NB4 (cell line): ENCODE measurements at regions not wholly inside any gene's neighbourhood (a gene's known extent, or its start where the extent isn't known, plus 50 kb on each side); places are given as distances from the start of the nearest gene placed in this dataset.

Experiments
- DNase-seq: peaks from one replicate; pipeline ENCODE4 v3.0.0; 2010; ENCODE audit warnings: low read depth
- H3K4me3 ChIP-seq: one replicate; pipeline ENCODE4 v1.5.1; 2011; ENCODE audit warnings: mild to moderate bottlenecking, low read depth, low read length, moderate library complexity
- MYC ChIP-seq: IDR thresholded peaks from 2 replicates; pipeline ENCODE4 v1.6.1; 2011; ENCODE audit warnings: low read depth, low read length
- POLR2A ChIP-seq: IDR thresholded peaks from 2 replicates; pipeline ENCODE4 v1.6.1; 2011; ENCODE audit warnings: mild to moderate bottlenecking; ENCODE audit not compliant: insufficient read length; ENCODE audit errors: extremely low read depth
- TF ChIP-seq, protein P1 (sequence below): IDR thresholded peaks from 2 replicates; pipeline ENCODE4 v1.6.1; 2011; ENCODE audit warnings: low read depth, low read length
- TF ChIP-seq, protein P2 (sequence below): IDR thresholded peaks from one replicate; pipeline ENCODE4 v1.5.1; 2012; ENCODE audit warnings: low read depth, low read length

DNA sequence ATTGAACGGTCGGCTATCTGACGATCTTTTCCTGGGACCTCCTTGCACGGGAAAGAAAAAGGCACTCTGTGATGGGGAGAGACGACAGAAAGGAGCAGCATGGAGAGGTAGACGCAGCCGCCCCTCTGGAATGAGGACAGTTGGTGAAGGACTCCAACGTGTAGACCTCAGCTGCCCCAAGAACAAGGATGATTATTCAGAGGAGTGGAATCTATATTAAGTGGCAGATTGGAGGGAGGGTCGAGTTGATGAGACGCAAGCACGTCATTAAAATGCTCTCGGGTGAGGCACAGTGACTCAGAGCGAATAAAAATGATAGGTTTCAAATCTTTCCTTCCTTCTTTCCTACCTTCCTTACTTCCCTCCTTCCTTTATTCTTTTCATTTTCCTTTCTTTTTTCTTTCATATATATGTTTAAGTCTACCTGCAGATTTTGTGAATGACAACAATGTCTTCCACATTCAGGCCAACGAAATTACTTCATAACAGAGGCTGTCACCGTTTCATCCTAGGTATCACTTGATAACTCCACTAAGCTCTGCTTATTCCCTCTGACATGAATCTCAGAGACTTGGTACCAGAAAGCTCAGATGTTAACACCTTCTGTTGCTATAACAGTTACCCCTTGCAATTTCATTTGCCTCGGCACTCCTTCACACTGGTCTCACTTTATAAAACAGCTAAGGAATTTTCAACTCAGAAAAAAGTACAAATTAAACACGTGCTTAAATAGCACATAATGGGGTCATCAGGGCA, 110.0 kb upstream of the PPARGC1A start:
- TF ChIP-seq, protein P1, sequence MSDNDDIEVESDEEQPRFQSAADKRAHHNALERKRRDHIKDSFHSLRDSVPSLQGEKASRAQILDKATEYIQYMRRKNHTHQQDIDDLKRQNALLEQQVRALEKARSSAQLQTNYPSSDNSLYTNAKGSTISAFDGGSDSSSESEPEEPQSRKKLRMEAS, result no peak
- TF ChIP-seq POLR2A, result no peak
- no peak for TF ChIP-seq MYC
- TF ChIP-seq, protein P2, sequence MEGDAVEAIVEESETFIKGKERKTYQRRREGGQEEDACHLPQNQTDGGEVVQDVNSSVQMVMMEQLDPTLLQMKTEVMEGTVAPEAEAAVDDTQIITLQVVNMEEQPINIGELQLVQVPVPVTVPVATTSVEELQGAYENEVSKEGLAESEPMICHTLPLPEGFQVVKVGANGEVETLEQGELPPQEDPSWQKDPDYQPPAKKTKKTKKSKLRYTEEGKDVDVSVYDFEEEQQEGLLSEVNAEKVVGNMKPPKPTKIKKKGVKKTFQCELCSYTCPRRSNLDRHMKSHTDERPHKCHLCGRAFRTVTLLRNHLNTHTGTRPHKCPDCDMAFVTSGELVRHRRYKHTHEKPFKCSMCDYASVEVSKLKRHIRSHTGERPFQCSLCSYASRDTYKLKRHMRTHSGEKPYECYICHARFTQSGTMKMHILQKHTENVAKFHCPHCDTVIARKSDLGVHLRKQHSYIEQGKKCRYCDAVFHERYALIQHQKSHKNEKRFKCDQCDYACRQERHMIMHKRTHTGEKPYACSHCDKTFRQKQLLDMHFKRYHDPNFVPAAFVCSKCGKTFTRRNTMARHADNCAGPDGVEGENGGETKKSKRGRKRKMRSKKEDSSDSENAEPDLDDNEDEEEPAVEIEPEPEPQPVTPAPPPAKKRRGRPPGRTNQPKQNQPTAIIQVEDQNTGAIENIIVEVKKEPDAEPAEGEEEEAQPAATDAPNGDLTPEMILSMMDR, result no peak
- no peak for DNase-seq
- H3K4me3 ChIP-seq, result no peak overlapping the region

DNA sequence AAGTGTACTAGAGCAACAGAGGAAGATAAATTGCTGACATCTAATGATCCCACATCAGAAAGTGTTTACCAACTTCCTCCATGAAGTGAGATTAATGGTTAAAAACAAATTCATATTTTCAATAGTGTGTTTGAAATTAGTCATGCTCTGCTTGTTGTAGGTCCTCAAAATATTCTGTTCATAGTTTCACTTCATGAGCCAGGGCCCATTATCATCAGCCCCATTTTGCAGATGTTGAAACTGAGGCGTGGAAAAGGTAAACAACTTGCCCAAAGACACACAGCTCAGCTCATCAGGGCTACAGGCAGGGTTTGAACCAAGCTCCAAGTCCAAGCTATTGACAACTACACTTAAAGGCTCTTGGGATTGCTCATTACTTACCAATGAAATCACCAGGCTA, 103.5 kb upstream of the PPARGC1A start:
- DNase-seq, result no peak

DNA sequence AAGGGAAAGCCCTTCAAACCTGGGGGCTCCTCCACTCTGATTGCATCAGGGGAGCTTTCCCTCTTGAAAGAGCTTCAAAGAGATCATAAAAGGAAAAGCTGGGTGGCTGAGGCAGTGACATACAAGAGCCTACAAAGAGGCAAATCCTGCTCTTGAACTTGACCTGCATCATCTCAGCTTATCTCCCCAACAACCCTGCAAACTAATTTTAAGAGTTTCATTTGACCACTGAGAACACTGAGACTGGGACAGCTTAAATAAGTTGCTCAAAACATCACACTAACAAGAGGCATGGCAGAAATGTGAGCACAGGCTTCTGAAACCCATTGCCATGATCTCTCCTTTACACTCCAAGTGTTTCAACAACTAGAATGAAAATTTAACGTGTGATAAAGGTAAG, 101.6 kb upstream of the PPARGC1A start:
- H3K4me3 ChIP-seq, result no peak overlapping the region
- no peak for TF ChIP-seq MYC
- TF ChIP-seq, protein P2, result no peak
- no peak for DNase-seq

More for the DNA sequence above, 103.5 kb upstream of the PPARGC1A start:
- H3K4me3 ChIP-seq, result no peak overlapping the region
- TF ChIP-seq POLR2A, result no peak
- no peak for TF ChIP-seq MYC
- TF ChIP-seq, protein P1, result no peak
- TF ChIP-seq, protein P2, result no peak

DNA sequence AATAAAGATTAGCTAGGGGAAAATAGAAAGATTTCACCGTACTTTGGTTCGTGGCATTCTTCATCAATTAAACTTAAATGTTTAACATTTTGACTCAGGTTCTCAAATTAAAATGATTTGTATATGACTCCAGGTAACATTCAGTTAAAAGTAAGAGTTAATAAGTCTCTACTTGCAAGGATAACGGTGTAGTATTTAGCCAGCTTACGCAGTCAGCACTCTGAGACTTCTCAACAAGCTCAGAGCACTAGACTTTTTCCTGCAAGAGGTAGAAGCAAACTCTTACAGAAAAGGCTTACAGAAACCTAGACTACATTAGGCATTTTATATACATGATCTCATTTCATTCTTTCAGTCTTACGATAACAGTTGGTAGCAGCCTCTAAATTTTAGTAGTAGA, 96.4 kb upstream of the PPARGC1A start:
- no peak for DNase-seq
- TF ChIP-seq, protein P1, result no peak
- TF ChIP-seq MYC (no peak), POLR2A (no peak)
- TF ChIP-seq, protein P2, result no peak
- H3K4me3 ChIP-seq, result no peak overlapping the region

DNA sequence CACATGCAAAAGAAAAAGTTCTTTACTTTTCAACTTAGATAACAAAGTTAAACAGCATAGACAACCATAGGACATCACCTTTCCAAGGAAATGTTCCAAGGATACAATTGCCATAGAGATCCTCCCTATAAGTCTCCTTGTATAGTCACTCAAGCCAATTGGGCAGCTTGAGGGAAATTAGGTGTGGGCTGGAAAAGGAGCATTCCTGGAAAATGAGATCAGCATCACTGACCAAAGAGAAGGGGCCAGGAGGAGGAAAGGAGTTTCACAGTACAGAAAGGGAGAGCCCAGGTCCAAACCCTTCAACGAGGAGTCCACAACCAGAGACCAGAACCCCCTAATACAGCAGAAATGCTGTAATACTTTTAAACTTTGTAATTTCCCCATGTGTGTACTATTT, 91.5 kb upstream of the PPARGC1A start:
- H3K4me3 ChIP-seq, result no peak overlapping the region
- DNase-seq, result no peak
- TF ChIP-seq MYC, result no peak
- TF ChIP-seq, protein P1, result no peak
- TF ChIP-seq, protein P2, result no peak
- TF ChIP-seq POLR2A, result no peak

DNA sequence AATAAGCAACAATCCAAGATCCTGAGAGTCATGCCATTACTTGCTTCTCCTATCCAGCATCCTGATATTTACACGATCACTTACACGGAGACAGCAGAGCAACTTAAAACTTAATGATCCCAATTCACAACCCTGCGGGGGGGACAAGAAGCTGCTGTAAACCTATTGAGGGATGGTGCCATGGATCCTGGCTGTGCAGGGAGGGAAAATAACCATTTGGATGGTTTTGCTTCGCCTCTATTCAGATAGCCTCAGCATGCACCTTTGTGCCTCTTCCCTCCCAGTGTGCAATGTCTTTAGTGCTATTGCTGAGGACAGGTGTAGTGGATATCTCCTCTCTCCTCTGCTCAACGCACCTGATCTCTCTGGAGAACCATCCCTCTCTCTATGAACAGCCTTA, 89.7 kb upstream of the PPARGC1A start:
- TF ChIP-seq, protein P1, result no peak
- no peak for TF ChIP-seq MYC
- TF ChIP-seq, protein P2, result no peak
- no peak for TF ChIP-seq POLR2A
- H3K4me3 ChIP-seq, result no peak overlapping the region
- DNase-seq, result no peak
